ENCODE measurements at regions not wholly inside any gene's neighbourhood (a gene's known extent, or its start where the extent isn't known, plus 50 kb on each side); places are given as distances from the start of the nearest gene placed in this dataset.

DNA sequence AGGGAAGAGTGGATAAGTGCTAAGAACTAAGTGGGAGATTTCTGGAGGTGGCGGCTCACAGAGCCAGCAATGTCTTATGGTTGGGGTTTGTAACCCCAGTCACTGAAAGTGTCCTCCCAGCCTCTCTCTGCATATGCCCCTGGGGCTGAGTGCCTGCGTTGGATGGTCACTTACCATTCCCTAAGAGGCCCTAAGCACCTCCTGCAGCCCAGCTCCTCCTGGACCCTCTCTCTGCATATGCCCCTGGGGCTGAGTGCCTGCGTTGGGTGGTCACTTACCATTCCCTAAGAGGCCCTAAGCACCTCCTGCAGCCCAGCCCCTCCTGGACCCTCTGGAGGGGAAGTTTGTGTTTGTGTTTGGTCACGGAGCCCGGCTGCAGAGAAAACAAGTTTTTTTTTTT lies 425.8 kb downstream of the TMEM121 start:
- no peak overlapping the region for H2BK5ac ChIP-seq (ENCODE audit: low read depth, low read length)

More for the DNA sequence above, 425.8 kb downstream of the TMEM121 start:
- Histone ChIP-seq H3K79me1 (ENCODE audit: low read depth, low read length) (no peaks in the 10 kb centered on the region), H3K4me1 (replicated peaks in 1 of 4; ENCODE audit: control insufficient read depth in 3 of 4, insufficient read depth in 4 of 4, low read length in 3 of 4) (no peaks in the 10 kb centered on the region), H4K8ac (ENCODE audit: extremely low read depth, insufficient read depth, low read length) (no peak overlapping the region), H3K56ac (replicated peaks; ENCODE audit: insufficient read length, low read depth, low read length) (no peak overlapping the region), H3K9ac (replicated peaks in 1 of 4; ENCODE audit: extremely low read depth in 1 of 4, low read depth in 3 of 4, low read length in 3 of 4) (no peak overlapping the region), H3K79me2 (ENCODE audit: control insufficient read depth in 1 of 2, insufficient read depth in 2 of 2, low read length in 2 of 2) (no peaks in the 10 kb centered on the region), H2AFZ (ENCODE audit: low read length) (no peak overlapping the region), H3K9me3 (ENCODE audit: insufficient read depth in 2 of 2, low read depth in 1 of 2, low read length in 1 of 2) (peaks cover 39 to 58% of the 10 kb centered on the region in 2 experiments), H3K14ac (ENCODE audit: insufficient read length) (no peak overlapping the region), H2BK12ac (ENCODE audit: low read depth, low read length) (no peak overlapping the region), H3K23me2 (ENCODE audit: low read depth, low read length) (peaks cover 2% of the 10 kb centered on the region; the same call in 1 of the 2 replicates), H2AK5ac (ENCODE audit: low read depth, low read length) (no peak overlapping the region), H3K4me2 (ENCODE audit: insufficient read depth in 1 of 2, low read depth in 2 of 2, low read length in 2 of 2) (no peak overlapping the region), H2BK15ac (ENCODE audit: low read length) (no peak overlapping the region), H3K23ac (ENCODE audit: insufficient read length) (no peak overlapping the region), H3K27me3 (replicated peaks in 1 of 4; ENCODE audit: control insufficient read depth in 3 of 4, extremely low read depth in 1 of 4, insufficient read depth in 3 of 4, low read length in 3 of 4) (no peaks in the 10 kb centered on the region), H2BK20ac (ENCODE audit: low read length) (no peak overlapping the region), H4K91ac (replicated peaks; ENCODE audit: insufficient read length, low read length) (no peak overlapping the region), H4K20me1 (replicated peaks in 1 of 2; ENCODE audit: control insufficient read depth in 1 of 2, insufficient read depth in 2 of 2, low read length in 2 of 2) (no peaks in the 10 kb centered on the region), H4K5ac (ENCODE audit: insufficient read length, low read depth, low read length) (no peak overlapping the region), H3K4me3 (ENCODE audit: extremely low read depth in 1 of 4, insufficient read depth in 2 of 4, low read depth in 3 of 4, low read length in 4 of 4) (no peak overlapping the region), H2BK120ac (replicated peaks; ENCODE audit: low read depth, low read length) (no peak overlapping the region), H3K4ac (replicated peaks; ENCODE audit: insufficient read length, low read depth, low read length) (no peak overlapping the region), H3K27ac (ENCODE audit: low read depth, low read length) (no peak overlapping the region), H3K36me3 (ENCODE audit: control insufficient read depth in 2 of 4, insufficient read depth in 4 of 4, low read length in 3 of 4) (no peaks in the 10 kb centered on the region; a peak in 1 of 8 replicates), H3K18ac (ENCODE audit: extremely low read depth, low read length) (no peak overlapping the region)
- WGBS, 2 experiments (ENCODE audit: extremely low coverage in 1 of 2, insufficient coverage in 1 of 2, insufficient read length in 1 of 2, insufficient replicate concordance in 2 of 2, low coverage in 1 of 2, low lambda C conversion rate in 2 of 2, missing lambda C conversion rate in 1 of 2): 79% methylated on average over 4 of the region's 5 CpGs; no CpG with 5 or more reads in 1 of the 2 experiments
- no peak for FAIRE-seq
- ChIA-PET POLR2A (ENCODE audit: partially characterized antibody) (no interaction called here), CTCF (ENCODE audit: partially characterized antibody) (no interaction called here)
- TF ChIP-seq CBX8 (IDR thresholded peaks at IDR 0.05; ENCODE audit: borderline replicate concordance, low read depth, low read length): no peak
- no peak for TF ChIP-seq EGR1 (IDR thresholded peaks at IDR 0.05; ENCODE audit: borderline replicate concordance, low read depth, low read length)
- no peak for TF ChIP-seq PHF8 (conservative IDR thresholded peaks at IDR 0.05; ENCODE audit: low read depth, low read length)
- no peak for TF ChIP-seq RNF2 (IDR thresholded peaks at IDR 0.05; ENCODE audit: borderline replicate concordance, low read depth, low read length, missing control alignments, poor library complexity, severe bottlenecking)
- TF ChIP-seq NRF1 (IDR thresholded peaks at IDR 0.05; ENCODE audit: low read depth, low read length): no peak
- TF ChIP-seq NANOG (IDR thresholded peaks at IDR 0.05; ENCODE audit: insufficient read depth, low read depth, low read length, poor library complexity, severe bottlenecking): no peak
- TF ChIP-seq CBX5 (IDR thresholded peaks at IDR 0.05; ENCODE audit: low read depth, low read length): no peak
- TF ChIP-seq CHD1 (IDR thresholded peaks at IDR 0.05; ENCODE audit: low read depth, low read length): no peak
- TF ChIP-seq ASH2L (IDR thresholded peaks at IDR 0.05; ENCODE audit: low read length): no peak
- DNase-seq (ENCODE audit: low read depth in 1 of 2, low spot score in 2 of 2): no peak

Data from H1 (cell line).